ENCODE measurements at regions not wholly inside any gene's neighbourhood (a gene's known extent, or its start where the extent isn't known, plus 50 kb on each side); places are given as distances from the start of the nearest gene placed in this dataset.

GRCh38 chr22:35010543-35010942 is 55.4 kb upstream of the ISX start:
- Histone ChIP-seq H3K27ac (no peak overlapping the region), H3K4me1 (replicated peaks in 1 of 2) (no peaks in the 10 kb centered on the region), H3K4me3 (no peak overlapping the region)
- ATAC-seq (replicated peaks in 6 of 8) = no peak
- 31 to 100% (median 96%) methylated on average over 1 to 6 of the region's 6 CpGs; no CpG with 5 or more reads in 4 of the 10 experiments for WGBS, 10 experiments
- in situ Hi-C loops (cut with MboI; ENCODE audit: low pct_unique_long_range_greater_than_20kb in 2 of 9, low sequenced_read_pairs in 9 of 9, unreplicated experiment in 9 of 9) = loop anchor here in 1 of 9 experiments (25.0 kb wide), 1 partner anchor 1073 kb away; no protein-coding TSS in a partner anchor

- H3K4me3 ChIP-seq = no peak overlapping the region
- 0 to 100% (median 81%) methylated on average over 1 to 7 of the region's 9 CpGs; no CpG with 5 or more reads in 3 of the 10 experiments for WGBS, 10 experiments
- in situ Hi-C loops (cut with MboI; ENCODE audit: low pct_unique_long_range_greater_than_20kb in 2 of 9, low sequenced_read_pairs in 9 of 9, unreplicated experiment in 9 of 9) = loop anchor here in 1 of 9 experiments (25.0 kb wide), 1 partner anchor 1078 kb away; no protein-coding TSS in a partner anchor
- ATAC-seq (replicated peaks in 6 of 8) = no peak
- no peak overlapping the region for H3K27ac ChIP-seq
- no peaks in the 10 kb centered on the region for H3K4me1 ChIP-seq (replicated peaks in 1 of 2)
Observed at GRCh38 chr22:35014812-35015211, 51.1 kb upstream of the ISX start.
